ENCODE measurements at regions not wholly inside any gene's neighbourhood (a gene's known extent, or its start where the extent isn't known, plus 50 kb on each side); places are given as distances from the start of the nearest gene placed in this dataset.
"Not testable (repeated sequence)": the region's sequence is repeated elsewhere in the genome, so short reads cannot be mapped to it uniquely, and the experiment has no call there.

- no peak for DNase-seq (ENCODE audit: low read depth, low spot score)
- in situ Hi-C loops (cut with HindIII; ENCODE audit: low pct_unique_long_range_greater_than_20kb, low sequenced_read_pairs), result no loop called here
Observed at GRCh38 chrX:1140236-1140681, 72.2 kb downstream of the CRLF2 start.

DNA sequence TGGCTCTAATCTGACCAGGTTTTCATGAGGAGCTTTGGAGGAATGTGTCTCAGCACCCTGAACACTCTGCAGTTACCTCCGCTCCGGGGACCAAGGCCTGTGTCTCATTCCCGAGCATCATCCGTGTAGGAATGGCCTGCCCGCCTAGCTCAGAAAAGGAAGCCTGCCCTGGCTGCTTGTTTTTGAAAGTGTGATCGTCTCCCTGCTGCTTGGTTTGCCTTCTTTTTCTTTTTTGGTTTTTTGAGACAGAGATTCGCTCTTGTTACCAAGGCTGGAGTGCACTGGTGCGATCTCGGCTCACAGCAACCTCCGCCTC lies 73.3 kb downstream of the CRLF2 start:
- no peak for DNase-seq (ENCODE audit: low read depth, low spot score)
- in situ Hi-C loops (cut with HindIII; ENCODE audit: low pct_unique_long_range_greater_than_20kb, low sequenced_read_pairs), result no loop called here

- in situ Hi-C loops (cut with HindIII; ENCODE audit: low pct_unique_long_range_greater_than_20kb, low sequenced_read_pairs), result no loop called here
- no peak for DNase-seq (ENCODE audit: low read depth, low spot score)
Observed at GRCh38 chrX:1138476-1139184, 73.8 kb downstream of the CRLF2 start.

DNA sequence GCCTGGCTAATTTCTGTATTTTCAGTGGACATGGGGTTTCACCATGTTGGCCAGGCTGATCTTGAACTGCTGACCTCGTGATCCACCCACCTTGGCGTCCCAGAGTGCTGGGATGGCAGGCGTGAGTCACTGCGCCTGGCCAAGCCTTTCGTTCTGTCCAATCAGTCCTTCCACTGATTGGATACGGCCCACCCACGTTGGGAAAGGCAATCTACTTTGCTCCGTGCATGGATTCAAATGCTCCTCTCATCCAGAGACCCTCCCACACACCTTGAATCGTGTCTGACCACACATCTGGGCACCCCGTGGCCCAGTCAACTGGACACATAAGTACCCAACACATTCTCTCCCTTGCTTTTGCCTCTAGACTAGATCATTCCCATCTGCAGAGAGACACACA lies 74.9 kb downstream of the CRLF2 start:
- no peak for DNase-seq (ENCODE audit: low read depth, low spot score)
- in situ Hi-C loops (cut with HindIII; ENCODE audit: low pct_unique_long_range_greater_than_20kb, low sequenced_read_pairs), result no loop called here

DNA sequence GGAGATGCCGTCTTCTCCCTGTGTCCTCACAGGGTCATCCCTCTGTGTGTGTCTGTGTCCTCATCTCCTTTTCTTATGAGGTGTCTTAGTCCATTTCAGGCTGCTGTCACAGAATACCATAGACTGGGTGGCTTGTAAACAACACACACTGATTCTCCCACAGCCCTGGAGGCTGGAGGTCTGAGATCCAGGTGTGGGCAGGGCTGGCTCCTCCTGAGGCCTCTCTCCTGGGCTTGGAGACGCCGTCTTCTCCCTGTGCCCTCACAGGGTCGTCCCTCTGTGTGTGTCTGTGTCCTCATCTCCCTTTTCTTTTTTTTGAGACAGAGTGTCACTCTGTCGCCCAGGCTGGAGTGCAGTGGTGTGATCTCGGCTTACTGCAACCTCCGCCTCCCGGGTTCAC lies 75.9 kb downstream of the CRLF2 start:
- DNase-seq (ENCODE audit: low read depth, low spot score); in situ Hi-C loops (cut with HindIII; ENCODE audit: low pct_unique_long_range_greater_than_20kb, low sequenced_read_pairs): not testable (repeated sequence)

DNA sequence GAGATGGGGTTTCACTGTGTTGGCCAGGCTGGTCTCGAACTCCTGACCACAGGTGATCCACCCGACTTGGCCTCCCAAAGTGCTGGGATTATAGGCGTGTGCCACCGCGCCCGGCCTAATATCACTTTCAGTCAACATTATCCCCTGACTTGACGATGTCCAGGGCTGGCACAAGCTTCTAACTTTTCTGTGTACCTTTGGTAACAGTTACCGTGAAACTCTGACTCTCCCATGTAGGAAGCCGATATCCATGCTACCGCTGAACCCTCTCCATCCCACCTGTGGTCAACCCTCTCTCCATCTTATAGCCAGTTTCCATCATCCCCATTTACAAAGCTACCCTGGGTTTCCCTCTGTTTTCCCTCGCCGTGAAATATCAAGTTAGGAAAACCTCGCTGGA lies 77.5 kb downstream of the CRLF2 start:
- DNase-seq (ENCODE audit: low read depth, low spot score), result no peak
- in situ Hi-C loops (cut with HindIII; ENCODE audit: low pct_unique_long_range_greater_than_20kb, low sequenced_read_pairs), result no loop called here

- in situ Hi-C loops (cut with HindIII; ENCODE audit: low pct_unique_long_range_greater_than_20kb, low sequenced_read_pairs), result no loop called here
- DNase-seq (ENCODE audit: low read depth, low spot score), result no peak
Observed at GRCh38 chrX:1134156-1134555, 78.3 kb downstream of the CRLF2 start.

GRCh38 chrX:1126738-1127137 lies 85.7 kb downstream of the CRLF2 start:
- DNase-seq (ENCODE audit: low read depth, low spot score), result no peak
- in situ Hi-C loops (cut with HindIII; ENCODE audit: low pct_unique_long_range_greater_than_20kb, low sequenced_read_pairs), result no loop called here

GRCh38 chrX:1124531-1124930 lies 87.9 kb downstream of the CRLF2 start:
- in situ Hi-C loops (cut with HindIII; ENCODE audit: low pct_unique_long_range_greater_than_20kb, low sequenced_read_pairs), result no loop called here
- peak; percentile 77 for DNase-seq (ENCODE audit: low read depth, low spot score)

GRCh38 chrX:1122851-1123250 lies 89.6 kb downstream of the CRLF2 start:
- in situ Hi-C loops (cut with HindIII; ENCODE audit: low pct_unique_long_range_greater_than_20kb, low sequenced_read_pairs); DNase-seq (ENCODE audit: low read depth, low spot score): not testable (repeated sequence)

- in situ Hi-C loops (cut with HindIII; ENCODE audit: low pct_unique_long_range_greater_than_20kb, low sequenced_read_pairs), result no loop called here
- no peak for DNase-seq (ENCODE audit: low read depth, low spot score)
Observed at GRCh38 chrX:1119275-1119674, 93.2 kb downstream of the CRLF2 start.

GRCh38 chrX:1118572-1119199 lies 93.8 kb downstream of the CRLF2 start:
- no peak for DNase-seq (ENCODE audit: low read depth, low spot score)
- in situ Hi-C loops (cut with HindIII; ENCODE audit: low pct_unique_long_range_greater_than_20kb, low sequenced_read_pairs), result no loop called here

GRCh38 chrX:1115411-1115810 lies 97.0 kb downstream of the CRLF2 start:
- DNase-seq (ENCODE audit: low read depth, low spot score); in situ Hi-C loops (cut with HindIII; ENCODE audit: low pct_unique_long_range_greater_than_20kb, low sequenced_read_pairs): not testable (repeated sequence)

- in situ Hi-C loops (cut with HindIII; ENCODE audit: low pct_unique_long_range_greater_than_20kb, low sequenced_read_pairs), result no loop called here
- DNase-seq (ENCODE audit: low read depth, low spot score), result no peak
Observed at GRCh38 chrX:1112321-1112720, 100.1 kb downstream of the CRLF2 start.

- no peak for DNase-seq (ENCODE audit: low read depth, low spot score)
- in situ Hi-C loops (cut with HindIII; ENCODE audit: low pct_unique_long_range_greater_than_20kb, low sequenced_read_pairs), result no loop called here
Observed at GRCh38 chrX:1111601-1112300, 100.7 kb downstream of the CRLF2 start.

- in situ Hi-C loops (cut with HindIII; ENCODE audit: low pct_unique_long_range_greater_than_20kb, low sequenced_read_pairs), result no loop called here
Observed at GRCh38 chrX:1109580-1110119, 102.8 kb downstream of the CRLF2 start.

GRCh38 chrX:1108501-1109445 lies 103.7 kb downstream of the CRLF2 start:
- in situ Hi-C loops (cut with HindIII; ENCODE audit: low pct_unique_long_range_greater_than_20kb, low sequenced_read_pairs), result no loop called here
- DNase-seq (ENCODE audit: low read depth, low spot score), result no peak

More at GRCh38 chrX:1109580-1110119, 102.8 kb downstream of the CRLF2 start:
- no peak for DNase-seq (ENCODE audit: low read depth, low spot score)
